Mesendoderm (in vitro differentiated cells): ENCODE measurements at regions not wholly inside any gene's neighbourhood (a gene's known extent, or its start where the extent isn't known, plus 50 kb on each side); places are given as distances from the start of the nearest gene placed in this dataset.

Source experiments
- DNase-seq: peaks from one replicate; pipeline ENCODE4 v3.0.0; 2013
- H2AK5ac ChIP-seq: 2 replicates; pipeline ENCODE4 v1.6.1; 2013; ENCODE audit warnings: low read length, inconsistent platforms
- H2BK120ac ChIP-seq: 2 replicates; pipeline ENCODE4 v1.6.1; 2013; ENCODE audit warnings: low read depth, mild to moderate bottlenecking, low read length, moderate library complexity, mixed read lengths
- H2BK15ac ChIP-seq: replicated peaks from 2 replicates; pipeline ENCODE4 v1.6.1; 2013; ENCODE audit warnings: low read depth, mild to moderate bottlenecking, moderate library complexity
- H2BK5ac ChIP-seq: 2 replicates; pipeline ENCODE4 v1.6.1; 2013; ENCODE audit warnings: low read length, inconsistent platforms
- H3K18ac ChIP-seq: 2 replicates; pipeline ENCODE4 v1.6.1; 2013; ENCODE audit warnings: mild to moderate bottlenecking, low read length, mixed read lengths
- H3K23ac ChIP-seq: one replicate; pipeline ENCODE4 v1.6.1; 2013; ENCODE audit warnings: low read length
- H3K27ac ChIP-seq: 2 replicates; pipeline ENCODE4 v1.5.1; 2013; ENCODE audit warnings: low read depth, mild to moderate bottlenecking, inconsistent platforms, low read length, moderate library complexity
- H3K27me3 ChIP-seq: 2 replicates; pipeline ENCODE4 v1.6.1; 2013; ENCODE audit warnings: low read length, control low read depth, mild to moderate bottlenecking, inconsistent platforms; ENCODE audit not compliant: insufficient read depth, poor library complexity
- H3K36me3 ChIP-seq: 2 replicates; pipeline ENCODE4 v1.6.1; 2013; ENCODE audit warnings: low read length, inconsistent platforms; ENCODE audit not compliant: control insufficient read depth, insufficient read depth
- H3K4ac ChIP-seq: one replicate; pipeline ENCODE4 v1.6.1; 2013; ENCODE audit warnings: low read depth, mild to moderate bottlenecking, low read length, moderate library complexity
- H3K4me1 ChIP-seq: 2 replicates; pipeline ENCODE4 v1.6.1; 2013; ENCODE audit warnings: low read depth, low read length, inconsistent platforms; ENCODE audit not compliant: control insufficient read depth
- H3K4me2 ChIP-seq: 2 replicates; pipeline ENCODE4 v1.6.1; 2013; ENCODE audit warnings: low read length
- H3K4me3 ChIP-seq: 2 replicates; pipeline ENCODE4 v1.5.1; 2013; ENCODE audit warnings: mild to moderate bottlenecking, low read length
- H3K56ac ChIP-seq: one replicate; pipeline ENCODE4 v1.6.1; 2013; ENCODE audit warnings: low read length
- H3K79me1 ChIP-seq: 2 replicates; pipeline ENCODE4 v1.6.1; 2013; ENCODE audit warnings: low read length, inconsistent platforms
- H3K79me2 ChIP-seq: 2 replicates; pipeline ENCODE4 v1.6.1; 2013; ENCODE audit warnings: mild to moderate bottlenecking, low read length; ENCODE audit not compliant: control insufficient read depth, insufficient read depth
- H3K9ac ChIP-seq: 2 replicates; pipeline ENCODE4 v1.6.1; 2013; ENCODE audit warnings: low read length, inconsistent platforms
- H4K5ac ChIP-seq: one replicate; pipeline ENCODE4 v1.6.1; 2013; ENCODE audit warnings: low read length
- H4K8ac ChIP-seq: one replicate; pipeline ENCODE4 v1.6.1; 2013; ENCODE audit warnings: low read depth, mild to moderate bottlenecking, control low read depth, low read length, moderate library complexity
- WGBS: extraction: QIAGEN DNeasy Blood & Tissue Kit; methylation state at CpG from one replicate; pipeline ENCODE4 v1.1.7; 2013; ENCODE audit warnings: low lambda C conversion rate, missing lambda C conversion rate; ENCODE audit not compliant: insufficient coverage; ENCODE audit errors: extremely low coverage; 5-methylcytosine and 5-hydroxymethylcytosine counted together

DNA sequence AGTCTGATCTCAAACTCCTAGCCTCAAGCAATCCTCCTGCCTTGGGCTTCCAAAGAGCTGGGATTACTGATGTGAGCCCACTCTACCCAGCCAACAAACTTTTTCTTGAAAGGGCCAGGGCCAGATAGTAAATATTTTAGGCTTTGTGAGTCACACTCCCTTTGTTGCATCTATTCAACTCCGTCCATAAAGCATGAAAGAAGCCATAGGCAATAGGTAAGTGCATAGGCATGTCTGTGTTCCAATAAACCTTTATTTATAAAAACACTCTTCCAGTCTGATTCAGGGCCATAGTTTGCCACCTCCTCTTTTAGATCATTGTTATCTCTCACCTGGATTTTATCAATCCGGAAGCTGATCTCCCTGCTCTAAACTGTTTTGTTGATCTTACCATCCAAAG lies 105.6 kb upstream of the BMPER start:
- H4K5ac ChIP-seq, result no peak overlapping the region
- no peak overlapping the region for H2BK5ac ChIP-seq
- H2BK15ac ChIP-seq, result no peak overlapping the region
- no CpG with 5 or more reads among the region's 2 CpGs for WGBS
- no peak overlapping the region for H3K23ac ChIP-seq
- DNase-seq, result no peak
- no peaks in the 10 kb centered on the region for H3K79me1 ChIP-seq
- peaks cover 3% of the 10 kb centered on the region for H3K4me1 ChIP-seq
- H3K79me2 ChIP-seq, result no peaks in the 10 kb centered on the region
- H3K4ac ChIP-seq, result no peak overlapping the region
- H4K8ac ChIP-seq, result no peak overlapping the region
- H3K36me3 ChIP-seq, result no peaks in the 10 kb centered on the region
- no peak overlapping the region for H2AK5ac ChIP-seq
- peak overlapping the region; percentile 73 for H2BK120ac ChIP-seq
- no peak overlapping the region for H3K4me2 ChIP-seq
- H3K4me3 ChIP-seq, result no peak overlapping the region
- no peak overlapping the region for H3K18ac ChIP-seq
- no peak overlapping the region for H3K27ac ChIP-seq
- H3K56ac ChIP-seq, result no peak overlapping the region
- no peak overlapping the region for H3K9ac ChIP-seq
- H3K27me3 ChIP-seq, result no peaks in the 10 kb centered on the region

GRCh38 chr7:33802600-33802999 lies 102.7 kb upstream of the BMPER start:
- H2AK5ac ChIP-seq, result no peak overlapping the region
- no peaks in the 10 kb centered on the region for H3K27me3 ChIP-seq
- H2BK120ac ChIP-seq, result no peak overlapping the region
- H3K4me3 ChIP-seq, result no peak overlapping the region
- no peak overlapping the region for H3K4me2 ChIP-seq
- H3K79me2 ChIP-seq, result no peaks in the 10 kb centered on the region
- H3K79me1 ChIP-seq, result no peaks in the 10 kb centered on the region
- peaks cover 12% of the 10 kb centered on the region for H3K4me1 ChIP-seq
- H2BK5ac ChIP-seq, result no peak overlapping the region
- no peak for DNase-seq
- H2BK15ac ChIP-seq, result no peak overlapping the region
- no CpG with 5 or more reads among the region's 3 CpGs for WGBS
- H3K18ac ChIP-seq, result no peak overlapping the region
- H3K56ac ChIP-seq, result no peak overlapping the region
- no peak overlapping the region for H3K23ac ChIP-seq
- no peak overlapping the region for H4K5ac ChIP-seq
- H4K8ac ChIP-seq, result no peak overlapping the region
- H3K9ac ChIP-seq, result no peak overlapping the region
- H3K27ac ChIP-seq, result no peak overlapping the region
- H3K4ac ChIP-seq, result no peak overlapping the region
- H3K36me3 ChIP-seq, result no peaks in the 10 kb centered on the region

DNA sequence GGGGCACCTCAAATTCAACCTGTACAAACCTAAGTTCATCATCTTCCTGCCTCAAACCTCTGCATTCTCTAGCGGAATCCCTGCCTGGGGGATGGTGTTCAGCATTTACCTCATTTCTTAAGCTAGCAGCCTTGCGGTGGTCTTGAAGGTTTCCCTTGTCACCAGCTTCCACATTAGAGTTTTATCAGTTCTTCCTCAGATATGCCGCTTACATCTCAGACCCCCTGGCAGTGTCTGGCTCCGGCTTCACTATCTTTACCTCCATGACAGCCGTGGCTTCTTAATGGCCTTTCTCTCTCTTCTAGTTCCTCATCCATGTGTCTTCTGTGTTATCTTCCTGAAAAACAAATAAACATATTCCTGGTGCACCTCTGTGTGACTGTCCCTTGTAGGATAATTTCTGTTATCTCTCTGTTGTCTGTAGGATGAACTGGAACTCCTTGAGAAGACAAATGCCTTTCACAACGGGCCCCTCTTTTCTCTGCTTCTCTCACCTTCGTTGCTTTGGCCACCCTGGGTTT lies 101.1 kb upstream of the BMPER start:
- Histone ChIP-seq H4K5ac (no peak overlapping the region), H3K27me3 (no peaks in the 10 kb centered on the region), H3K4ac (no peak overlapping the region), H2AK5ac (no peak overlapping the region), H3K9ac (no peak overlapping the region), H2BK15ac (no peak overlapping the region), H3K36me3 (no peaks in the 10 kb centered on the region), H2BK120ac (no peak overlapping the region), H3K56ac (peak overlapping the region; percentile 66), H3K4me3 (no peak overlapping the region), H3K4me1 (peaks cover 16% of the 10 kb centered on the region), H2BK5ac (peak overlapping the region; percentile 93), H3K27ac (peak overlapping the region; percentile 72), H3K79me1 (no peaks in the 10 kb centered on the region), H3K18ac (no peak overlapping the region), H3K4me2 (no peak overlapping the region), H4K8ac (no peak overlapping the region), H3K23ac (no peak overlapping the region), H3K79me2 (no peaks in the 10 kb centered on the region)
- no CpG with 5 or more reads among the region's 7 CpGs for WGBS
- peak; percentile 93 for DNase-seq

GRCh38 chr7:33805630-33806233 lies 99.6 kb upstream of the BMPER start:
- Histone ChIP-seq H2AK5ac (no peak overlapping the region), H3K18ac (peak overlapping the region; percentile 69), H3K36me3 (no peaks in the 10 kb centered on the region), H4K8ac (no peak overlapping the region), H3K79me1 (no peaks in the 10 kb centered on the region), H3K23ac (no peak overlapping the region), H3K4me2 (no peak overlapping the region), H3K4me3 (no peak overlapping the region), H2BK15ac (no peak overlapping the region), H3K56ac (peak overlapping the region; percentile 50), H3K27ac (no peak overlapping the region), H3K79me2 (no peaks in the 10 kb centered on the region), H2BK120ac (no peak overlapping the region), H3K27me3 (no peaks in the 10 kb centered on the region), H3K4me1 (peaks cover 16% of the 10 kb centered on the region), H4K5ac (no peak overlapping the region), H3K9ac (no peak overlapping the region), H3K4ac (peak overlapping the region; percentile 62), H2BK5ac (peak overlapping the region; percentile 39)
- DNase-seq, result peak; percentile 55
- no CpG with 5 or more reads among the region's 7 CpGs for WGBS

- Histone ChIP-seq H3K56ac (peak overlapping the region; percentile 58), H3K79me2 (no peaks in the 10 kb centered on the region), H2BK120ac (no peak overlapping the region), H3K9ac (no peak overlapping the region), H2BK5ac (peak overlapping the region; percentile 29), H2BK15ac (no peak overlapping the region), H3K18ac (peak overlapping the region; percentile 4), H3K27ac (no peak overlapping the region), H4K8ac (no peak overlapping the region), H3K4ac (peak overlapping the region; percentile 57), H4K5ac (peak overlapping the region; percentile 3), H3K27me3 (no peaks in the 10 kb centered on the region), H3K36me3 (no peaks in the 10 kb centered on the region), H3K23ac (no peak overlapping the region), H3K4me3 (no peak overlapping the region), H3K4me1 (peaks cover 16% of the 10 kb centered on the region), H3K4me2 (no peak overlapping the region), H2AK5ac (peak overlapping the region; percentile 96), H3K79me1 (no peaks in the 10 kb centered on the region)
- DNase-seq, result peak; percentile 11
- no CpG with 5 or more reads among the region's 5 CpGs for WGBS
Measured at GRCh38 chr7:33806298-33807154, 98.8 kb upstream of the BMPER start.
